ENCODE measurements at regions not wholly inside any gene's neighbourhood (a gene's known extent, or its start where the extent isn't known, plus 50 kb on each side); places are given as distances from the start of the nearest gene placed in this dataset.

DNA sequence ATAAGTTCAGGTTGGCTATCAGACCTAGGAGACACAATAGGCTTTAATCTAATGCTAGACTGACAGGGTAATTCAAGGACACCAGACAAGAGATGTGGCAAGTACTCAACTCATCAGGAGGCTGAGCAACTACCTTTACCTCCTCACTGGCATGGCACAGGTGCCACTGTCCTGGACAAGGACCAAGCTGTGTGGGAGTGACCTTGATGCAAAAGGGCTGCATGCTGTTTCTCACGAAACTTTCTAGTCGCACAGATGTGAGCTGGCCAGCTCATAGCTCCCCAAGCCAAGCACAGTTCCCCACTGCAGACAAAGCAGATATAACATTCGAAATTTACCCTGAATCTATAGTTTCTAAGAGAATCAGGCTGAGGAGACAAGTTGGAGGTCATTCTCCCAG, 207.6 kb upstream of the GHITM start:
- Mint-ChIP-seq H3K36me3 (ENCODE audit: low read depth) (no peaks in the 10 kb centered on the region), H3K9me3 (no peaks in the 10 kb centered on the region), H3K4me3 (ENCODE audit: low read depth) (no peak overlapping the region), H3K4me1 (ENCODE audit: low read depth) (no peaks in the 10 kb centered on the region), H3K27ac (no peak overlapping the region), H3K27me3 (ENCODE audit: low read depth) (no peaks in the 10 kb centered on the region)
- no peak for DNase-seq (ENCODE audit: low spot score)
- intact Hi-C loops (cut with micrococcal nuclease): no loop called here

DNA sequence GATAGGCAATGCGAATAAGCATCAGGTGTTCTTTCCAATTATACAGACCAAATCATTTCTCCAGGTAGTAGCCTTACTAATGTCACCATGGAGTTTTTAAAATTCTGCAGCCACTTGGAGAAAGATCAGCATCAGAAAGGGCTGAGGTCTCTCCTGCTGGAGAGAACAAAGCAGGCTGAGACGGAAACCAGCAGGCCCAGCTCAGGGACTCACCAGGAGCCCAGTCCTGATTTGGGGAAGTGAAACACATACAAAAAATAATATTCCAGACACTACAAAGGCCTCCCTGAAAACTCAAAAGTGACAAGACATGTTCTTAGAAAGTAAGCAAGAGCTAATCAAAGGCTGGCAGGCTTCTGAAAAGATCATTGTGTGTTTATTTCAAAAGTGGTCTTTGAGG, 207.1 kb upstream of the GHITM start:
- Mint-ChIP-seq H3K9me3 (no peaks in the 10 kb centered on the region), H3K27me3 (ENCODE audit: low read depth) (no peaks in the 10 kb centered on the region)

DNA sequence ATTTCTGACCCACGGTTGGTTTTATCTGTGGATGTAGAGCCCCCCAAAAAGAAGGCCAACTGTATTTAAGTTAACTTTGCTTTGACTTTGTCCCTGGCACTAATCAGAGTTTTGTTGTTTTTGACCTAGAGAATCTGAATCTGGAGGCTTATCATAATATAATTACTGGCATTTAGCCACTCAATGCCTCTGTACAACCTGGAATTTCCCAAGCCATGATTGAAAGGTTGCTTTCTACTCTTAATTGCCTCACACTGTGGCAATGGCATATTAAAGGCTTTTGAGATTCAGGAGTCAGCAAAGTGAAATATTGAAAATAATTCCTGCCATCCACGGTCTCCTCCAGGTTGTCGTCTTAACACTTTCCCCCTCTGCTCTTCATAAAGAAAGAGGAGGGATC, 205.2 kb upstream of the GHITM start:
- Mint-ChIP-seq H3K4me1 (ENCODE audit: low read depth) (no peaks in the 10 kb centered on the region), H3K27me3 (ENCODE audit: low read depth) (no peaks in the 10 kb centered on the region)
- intact Hi-C loops (cut with micrococcal nuclease): no loop called here

More for the DNA sequence above, 207.1 kb upstream of the GHITM start:
- intact Hi-C loops (cut with micrococcal nuclease): no loop called here
- no peak overlapping the region for H3K4me3 Mint-ChIP-seq (ENCODE audit: low read depth)
- H3K36me3 Mint-ChIP-seq (ENCODE audit: low read depth): no peaks in the 10 kb centered on the region
- no peaks in the 10 kb centered on the region for H3K4me1 Mint-ChIP-seq (ENCODE audit: low read depth)
- no peak for DNase-seq (ENCODE audit: low spot score)
- no peak overlapping the region for H3K27ac Mint-ChIP-seq

DNA sequence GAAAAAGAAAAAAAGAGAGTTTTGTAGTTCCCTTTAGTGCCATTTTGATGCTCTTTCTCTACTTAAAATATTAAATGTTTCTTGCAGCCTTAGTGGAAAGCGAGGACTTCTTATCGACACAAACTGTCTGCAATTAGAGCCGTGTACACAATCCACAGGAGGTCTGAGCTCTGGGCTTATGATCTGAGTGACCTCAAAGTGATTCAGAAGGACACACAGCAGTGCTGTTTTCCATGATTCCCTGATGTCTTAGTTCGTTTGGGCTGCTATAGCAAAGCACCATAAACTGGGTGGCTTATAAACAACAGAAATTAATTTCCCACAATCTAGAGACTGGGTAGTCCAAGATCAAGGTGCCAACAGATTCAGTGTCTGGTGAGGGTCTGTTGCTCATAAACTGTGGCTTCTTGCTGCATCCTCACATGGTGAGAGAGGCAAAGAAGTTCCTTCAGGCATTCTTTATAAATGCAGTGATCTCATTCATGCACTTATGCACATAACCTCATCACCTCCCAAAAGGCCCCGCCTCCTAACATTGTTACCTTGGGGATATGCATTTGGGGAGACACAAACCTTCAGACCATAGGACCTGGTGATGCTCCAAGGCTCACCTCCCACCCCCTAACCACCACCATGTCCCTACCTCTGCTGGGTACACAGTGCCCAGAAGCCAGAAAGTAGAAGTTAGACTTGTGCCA, 204.5 kb upstream of the GHITM start:
- DNase-seq (ENCODE audit: low spot score): no peak
- Mint-ChIP-seq H3K4me1 (ENCODE audit: low read depth) (no peaks in the 10 kb centered on the region), H3K27ac (no peak overlapping the region), H3K36me3 (ENCODE audit: low read depth) (no peaks in the 10 kb centered on the region), H3K27me3 (ENCODE audit: low read depth) (no peaks in the 10 kb centered on the region), H3K4me3 (ENCODE audit: low read depth) (no peak overlapping the region), H3K9me3 (no peaks in the 10 kb centered on the region)
- intact Hi-C loops (cut with micrococcal nuclease): no loop called here

More for the DNA sequence above, 205.2 kb upstream of the GHITM start:
- DNase-seq (ENCODE audit: low spot score): no peak
- H3K4me3 Mint-ChIP-seq (ENCODE audit: low read depth): no peak overlapping the region
- H3K36me3 Mint-ChIP-seq (ENCODE audit: low read depth): no peaks in the 10 kb centered on the region
- H3K27ac Mint-ChIP-seq: no peak overlapping the region
- no peaks in the 10 kb centered on the region for H3K9me3 Mint-ChIP-seq

DNA sequence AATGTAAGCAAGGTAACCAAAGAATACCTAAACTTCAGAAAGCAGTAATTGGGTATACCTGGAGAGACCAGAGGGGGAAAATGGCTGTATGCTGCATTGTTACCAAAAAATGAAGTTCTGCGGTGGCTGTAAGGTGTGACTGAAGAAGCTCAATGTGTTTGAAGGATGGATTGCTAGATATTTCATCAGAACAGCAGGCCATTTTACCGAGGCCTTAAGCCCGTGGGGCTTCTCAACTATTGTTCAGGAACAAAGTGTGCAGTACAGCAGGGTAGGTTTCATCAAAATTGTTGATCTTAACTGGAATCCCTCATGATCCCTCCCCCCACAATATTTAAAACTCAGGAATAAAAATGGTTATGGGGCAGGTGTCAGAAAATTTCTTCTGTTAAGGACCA, 204.0 kb upstream of the GHITM start:
- Mint-ChIP-seq H3K4me3 (ENCODE audit: low read depth) (no peak overlapping the region), H3K27me3 (ENCODE audit: low read depth) (no peaks in the 10 kb centered on the region), H3K4me1 (ENCODE audit: low read depth) (no peaks in the 10 kb centered on the region), H3K9me3 (no peaks in the 10 kb centered on the region), H3K36me3 (ENCODE audit: low read depth) (no peaks in the 10 kb centered on the region), H3K27ac (no peak overlapping the region)
- DNase-seq (ENCODE audit: low spot score): no peak
- intact Hi-C loops (cut with micrococcal nuclease): no loop called here

DNA sequence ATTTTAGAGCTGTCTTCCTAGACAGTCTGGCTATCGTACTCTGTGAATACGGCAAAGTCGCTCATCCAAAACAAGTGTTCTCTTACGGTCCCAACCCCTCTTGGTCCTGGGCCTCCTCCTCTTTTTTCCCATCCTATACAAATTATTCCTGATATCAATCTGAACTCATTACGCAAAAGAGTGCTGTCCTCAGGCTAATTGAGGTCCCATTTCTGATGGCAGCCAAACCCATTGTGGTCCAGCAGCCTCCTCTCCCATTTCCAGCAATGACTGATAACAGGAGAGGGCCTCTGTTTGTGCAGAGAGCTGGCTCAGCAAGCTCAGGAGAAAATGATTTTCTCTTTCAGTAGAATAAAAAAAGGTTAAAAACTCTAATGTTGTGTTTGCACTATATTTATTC, 203.4 kb upstream of the GHITM start:
- H3K4me1 Mint-ChIP-seq (ENCODE audit: low read depth): no peaks in the 10 kb centered on the region
- H3K27me3 Mint-ChIP-seq (ENCODE audit: low read depth): no peaks in the 10 kb centered on the region
- no peak overlapping the region for H3K27ac Mint-ChIP-seq
- intact Hi-C loops (cut with micrococcal nuclease): no loop called here
- no peak overlapping the region for H3K4me3 Mint-ChIP-seq (ENCODE audit: low read depth)
- no peaks in the 10 kb centered on the region for H3K9me3 Mint-ChIP-seq
- no peak for DNase-seq (ENCODE audit: low spot score)
- H3K36me3 Mint-ChIP-seq (ENCODE audit: low read depth): no peaks in the 10 kb centered on the region

DNA sequence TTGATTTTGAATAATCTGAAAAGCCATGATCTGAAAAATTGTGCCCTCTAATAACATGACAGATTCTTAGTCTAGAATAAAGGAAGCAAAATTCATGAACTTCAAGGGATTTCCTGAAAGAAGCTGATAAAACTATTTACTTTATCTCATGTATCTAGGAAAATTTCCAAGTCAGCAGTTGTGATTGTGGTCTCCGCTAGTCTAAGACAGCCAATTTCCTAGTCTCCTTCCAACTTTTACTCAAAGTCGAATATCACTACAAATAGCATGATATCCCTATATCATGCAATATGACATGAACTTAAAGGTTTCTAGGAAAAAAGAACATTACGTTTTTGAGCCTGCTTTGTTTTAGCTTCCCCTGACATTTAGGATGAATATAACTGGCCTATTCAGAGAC, 202.1 kb upstream of the GHITM start:
- Mint-ChIP-seq H3K27ac (no peak overlapping the region), H3K4me3 (ENCODE audit: low read depth) (no peak overlapping the region), H3K36me3 (ENCODE audit: low read depth) (no peaks in the 10 kb centered on the region), H3K4me1 (ENCODE audit: low read depth) (no peaks in the 10 kb centered on the region), H3K27me3 (ENCODE audit: low read depth) (no peaks in the 10 kb centered on the region), H3K9me3 (no peaks in the 10 kb centered on the region)
- no peak for DNase-seq (ENCODE audit: low spot score)
- intact Hi-C loops (cut with micrococcal nuclease): no loop called here

DNA sequence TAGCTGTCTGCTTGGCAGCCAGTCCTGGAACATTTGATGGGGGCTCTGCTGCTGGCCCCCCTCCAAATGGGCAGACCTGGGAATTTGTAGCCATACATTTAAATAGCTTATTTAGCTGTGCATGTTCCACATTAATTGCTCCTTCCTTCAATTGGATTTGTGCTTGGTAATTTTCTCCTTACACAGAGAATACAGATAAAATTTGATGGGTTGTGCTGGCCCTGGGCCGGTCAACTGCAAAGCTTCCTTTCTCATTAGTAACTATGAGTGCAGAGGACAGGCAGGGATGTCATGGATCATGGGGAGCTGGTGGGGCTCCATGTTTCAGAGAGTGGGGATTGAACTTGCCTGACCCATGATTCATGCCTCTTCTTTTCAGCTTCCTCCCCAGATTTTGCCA, 201.5 kb upstream of the GHITM start:
- no peaks in the 10 kb centered on the region for H3K36me3 Mint-ChIP-seq (ENCODE audit: low read depth)
- H3K27me3 Mint-ChIP-seq (ENCODE audit: low read depth): no peaks in the 10 kb centered on the region
- no peaks in the 10 kb centered on the region for H3K9me3 Mint-ChIP-seq
- H3K4me1 Mint-ChIP-seq (ENCODE audit: low read depth): no peaks in the 10 kb centered on the region
- no peak overlapping the region for H3K4me3 Mint-ChIP-seq (ENCODE audit: low read depth)
- DNase-seq (ENCODE audit: low spot score): no peak
- no peak overlapping the region for H3K27ac Mint-ChIP-seq
- intact Hi-C loops (cut with micrococcal nuclease): no loop called here

DNA sequence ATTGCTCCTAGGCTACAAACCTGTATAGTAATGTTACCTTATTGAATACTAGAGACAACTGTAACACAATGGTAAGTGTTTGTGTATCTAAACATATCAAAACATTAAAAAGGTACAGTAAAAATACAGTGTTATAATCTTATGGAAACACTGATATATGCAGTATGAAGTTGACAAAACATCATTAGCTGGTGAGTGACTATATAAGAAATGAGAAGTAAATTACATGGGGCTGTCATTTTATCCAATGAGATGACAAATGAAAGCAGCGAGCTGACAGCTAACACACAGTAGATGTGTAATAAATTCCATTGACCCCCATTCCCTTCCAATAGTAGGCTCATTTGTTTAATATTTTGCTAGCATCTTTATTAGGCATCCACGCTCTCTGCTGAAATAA, 198.1 kb upstream of the GHITM start:
- H3K27ac Mint-ChIP-seq: no peak overlapping the region
- H3K4me1 Mint-ChIP-seq (ENCODE audit: low read depth): no peaks in the 10 kb centered on the region
- H3K36me3 Mint-ChIP-seq (ENCODE audit: low read depth): no peaks in the 10 kb centered on the region
- no peaks in the 10 kb centered on the region for H3K9me3 Mint-ChIP-seq
- H3K4me3 Mint-ChIP-seq (ENCODE audit: low read depth): no peak overlapping the region
- no peak for DNase-seq (ENCODE audit: low spot score)
- H3K27me3 Mint-ChIP-seq (ENCODE audit: low read depth): no peaks in the 10 kb centered on the region
- intact Hi-C loops (cut with micrococcal nuclease): no loop called here

DNA sequence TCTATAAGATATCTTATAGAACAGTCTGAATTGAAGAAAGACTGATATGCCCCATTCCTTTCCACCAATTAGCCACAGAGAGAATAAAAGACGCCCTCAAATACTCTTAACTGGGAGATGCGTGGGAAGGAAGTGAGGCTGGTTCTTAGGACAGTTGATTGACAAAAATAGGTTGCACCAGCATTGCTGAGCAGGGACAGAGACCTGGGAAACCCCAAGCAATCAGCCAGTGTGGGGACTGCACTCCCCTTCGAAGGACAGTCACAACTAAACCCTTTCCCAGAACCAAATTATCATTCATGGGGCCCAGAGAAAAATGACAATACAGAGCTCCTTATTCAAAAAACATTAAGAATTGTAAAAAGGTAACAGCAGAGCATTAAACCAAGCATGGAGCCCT, 196.9 kb upstream of the GHITM start:
- Mint-ChIP-seq H3K27ac (no peak overlapping the region), H3K36me3 (ENCODE audit: low read depth) (no peaks in the 10 kb centered on the region), H3K4me3 (ENCODE audit: low read depth) (no peak overlapping the region), H3K27me3 (ENCODE audit: low read depth) (no peaks in the 10 kb centered on the region), H3K4me1 (ENCODE audit: low read depth) (no peaks in the 10 kb centered on the region), H3K9me3 (no peaks in the 10 kb centered on the region)
- intact Hi-C loops (cut with micrococcal nuclease): no loop called here
- no peak for DNase-seq (ENCODE audit: low spot score)

DNA sequence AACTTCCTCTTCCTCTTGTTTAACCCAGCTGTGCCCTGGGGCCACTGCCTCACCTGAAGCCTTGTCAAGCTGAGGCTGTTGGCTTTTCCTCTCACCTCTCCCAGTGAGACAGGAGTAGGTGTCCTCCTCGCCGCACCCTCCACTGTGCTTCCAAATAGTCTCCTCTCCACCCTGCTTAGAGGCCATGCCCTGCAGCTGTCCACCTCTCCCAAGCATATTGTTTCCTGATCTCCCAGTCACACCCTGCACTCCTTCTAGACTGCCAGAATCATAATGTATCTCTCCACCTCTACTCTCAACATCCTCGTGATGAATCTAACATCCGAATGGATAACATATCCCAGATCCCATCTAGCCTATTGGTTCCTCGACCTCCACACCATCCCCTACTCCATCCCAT, 196.3 kb upstream of the GHITM start:
- Mint-ChIP-seq H3K36me3 (ENCODE audit: low read depth) (no peaks in the 10 kb centered on the region), H3K27ac (no peak overlapping the region), H3K9me3 (no peaks in the 10 kb centered on the region), H3K4me1 (ENCODE audit: low read depth) (no peaks in the 10 kb centered on the region), H3K4me3 (ENCODE audit: low read depth) (no peak overlapping the region), H3K27me3 (ENCODE audit: low read depth) (no peaks in the 10 kb centered on the region)
- intact Hi-C loops (cut with micrococcal nuclease): no loop called here
- DNase-seq (ENCODE audit: low spot score): no peak

DNA sequence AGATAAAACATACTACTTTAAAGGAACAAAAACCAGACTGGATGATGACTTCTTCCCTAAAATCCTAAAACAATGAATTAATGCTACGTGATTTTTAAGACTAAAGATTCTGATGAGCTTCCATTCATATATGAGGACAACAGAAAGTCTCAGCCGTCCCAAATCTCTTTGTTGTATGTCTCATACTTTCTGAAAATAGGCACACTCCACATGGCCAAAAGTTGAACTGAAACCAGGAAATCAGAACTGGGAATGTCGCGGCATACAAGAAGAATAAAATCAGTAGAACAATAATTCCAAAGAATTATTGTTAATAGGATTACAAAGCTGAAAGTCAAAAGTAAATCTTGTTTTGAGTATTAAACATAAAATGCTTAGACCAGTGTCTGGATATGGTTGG, 195.4 kb upstream of the GHITM start:
- H3K4me3 Mint-ChIP-seq (ENCODE audit: low read depth): no peak overlapping the region
- no peak for DNase-seq (ENCODE audit: low spot score)
- no peak overlapping the region for H3K27ac Mint-ChIP-seq
- intact Hi-C loops (cut with micrococcal nuclease): no loop called here
- no peaks in the 10 kb centered on the region for H3K4me1 Mint-ChIP-seq (ENCODE audit: low read depth)
- H3K36me3 Mint-ChIP-seq (ENCODE audit: low read depth): no peaks in the 10 kb centered on the region
- no peaks in the 10 kb centered on the region for H3K9me3 Mint-ChIP-seq
- H3K27me3 Mint-ChIP-seq (ENCODE audit: low read depth): no peaks in the 10 kb centered on the region

DNA sequence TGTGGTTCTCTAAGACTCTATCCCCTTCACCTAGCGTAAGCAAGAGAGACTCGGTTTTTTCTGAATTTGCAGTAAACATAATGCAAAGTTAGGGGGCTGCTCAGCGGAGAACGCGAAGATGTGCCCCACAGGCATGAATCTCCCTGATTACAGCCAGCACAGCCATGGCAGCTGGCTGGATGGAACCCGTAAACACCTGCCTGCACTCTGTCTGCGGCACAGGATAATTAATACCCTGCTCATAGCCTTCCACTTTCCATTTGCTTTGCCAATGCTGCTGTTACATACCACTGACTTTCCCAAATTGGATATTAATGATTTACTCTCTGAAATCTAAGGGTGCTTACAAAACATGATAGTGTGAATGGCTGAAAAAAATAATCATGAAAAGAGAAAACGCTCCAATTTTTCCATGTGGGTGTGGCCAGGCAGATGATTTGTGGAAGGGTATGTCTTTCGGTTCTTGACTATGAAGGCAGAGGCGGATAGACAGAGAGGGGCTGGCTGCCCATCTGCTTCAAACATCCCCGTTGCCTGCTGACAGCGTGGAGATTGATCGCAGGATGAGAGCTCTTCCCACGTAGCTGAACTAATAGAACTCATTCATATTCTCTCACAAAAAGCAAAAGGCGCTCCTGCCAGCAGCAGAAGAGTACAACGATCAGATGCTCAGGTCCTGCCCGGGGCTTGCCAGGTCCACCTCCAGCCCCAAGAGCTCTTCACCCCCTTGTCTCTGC, 193.2 kb upstream of the GHITM start:
- H3K27me3 Mint-ChIP-seq (ENCODE audit: low read depth): no peaks in the 10 kb centered on the region
- H3K36me3 Mint-ChIP-seq (ENCODE audit: low read depth): no peaks in the 10 kb centered on the region
- no peaks in the 10 kb centered on the region for H3K4me1 Mint-ChIP-seq (ENCODE audit: low read depth)
- no peaks in the 10 kb centered on the region for H3K9me3 Mint-ChIP-seq
- no peak for DNase-seq (ENCODE audit: low spot score)
- no peak overlapping the region for H3K27ac Mint-ChIP-seq
- no peak overlapping the region for H3K4me3 Mint-ChIP-seq (ENCODE audit: low read depth)
- intact Hi-C loops (cut with micrococcal nuclease): no loop called here
